ENCODE measurements at regions not wholly inside any gene's neighbourhood (a gene's known extent, or its start where the extent isn't known, plus 50 kb on each side); places are given as distances from the start of the nearest gene placed in this dataset.

GRCh38 chr2:236674238-236674637 is 104.6 kb downstream of the ACKR3 start:
- no peak overlapping the region for H3K27ac ChIP-seq
- no peak for TF ChIP-seq CTCF (conservative IDR thresholded peaks at IDR 0.05)

- TF ChIP-seq CTCF (conservative IDR thresholded peaks at IDR 0.05): no peak
- no peak overlapping the region for H3K27ac ChIP-seq
Measured at GRCh38 chr2:236674646-236675045, 105.0 kb downstream of the ACKR3 start.

- no peak for TF ChIP-seq CTCF (conservative IDR thresholded peaks at IDR 0.05)
- no peak overlapping the region for H3K27ac ChIP-seq
Measured at GRCh38 chr2:236675051-236675450, 105.4 kb downstream of the ACKR3 start.

GRCh38 chr2:236675526-236675925 is 105.9 kb downstream of the ACKR3 start:
- H3K27ac ChIP-seq: no peak overlapping the region
- TF ChIP-seq CTCF (conservative IDR thresholded peaks at IDR 0.05): no peak

- H3K27ac ChIP-seq: no peak overlapping the region
- no peak for TF ChIP-seq CTCF (conservative IDR thresholded peaks at IDR 0.05)
Measured at GRCh38 chr2:236676136-236676873, 106.7 kb downstream of the ACKR3 start.

GRCh38 chr2:236677368-236677767 is 107.7 kb downstream of the ACKR3 start:
- no peak overlapping the region for H3K27ac ChIP-seq
- no peak for TF ChIP-seq CTCF (conservative IDR thresholded peaks at IDR 0.05)

GRCh38 chr2:236678307-236678975 is 108.8 kb downstream of the ACKR3 start:
- TF ChIP-seq CTCF (conservative IDR thresholded peaks at IDR 0.05): no peak
- no peak overlapping the region for H3K27ac ChIP-seq

Measured in VCaP (cell line).